Hepatocyte (in vitro differentiated cells): ENCODE measurements at regions not wholly inside any gene's neighbourhood (a gene's known extent, or its start where the extent isn't known, plus 50 kb on each side); places are given as distances from the start of the nearest gene placed in this dataset.
A peak's percentile ranks its signal among the peaks of the same experiment; 100 is the strongest.

ENCODE experiments used
- DNase-seq: peaks from one replicate; pipeline ENCODE4 v3.0.0-alpha.2; 2016; ENCODE audit warnings: low spot score
- H2AFZ ChIP-seq: fragments of 200-600 bp; sonication (generic); 2 replicates; pipeline ENCODE4 v1.6.0; 2016; ENCODE audit warnings: antibody characterized with exemption, mild to moderate bottlenecking
- H3K27ac ChIP-seq: fragments of 200-600 bp; sonication (generic); 2 replicates; pipeline ENCODE4 v1.5.1; 2016; ENCODE audit warnings: mild to moderate bottlenecking
- H3K27me3 ChIP-seq: fragments of 200-600 bp; sonication (generic); 2 replicates; pipeline ENCODE4 v1.6.1; 2016
- H3K36me3 ChIP-seq: fragments of 200-600 bp; sonication (generic); replicated peaks from 2 replicates; pipeline ENCODE4 v1.5.1; 2016; ENCODE audit warnings: low read depth; ENCODE audit not compliant: insufficient read depth
- H3K4me1 ChIP-seq: fragments of 200-600 bp; sonication (generic); 2 replicates; pipeline ENCODE4 v1.5.1; 2016; ENCODE audit warnings: mild to moderate bottlenecking, moderate library complexity; ENCODE audit not compliant: insufficient read depth
- H3K4me2 ChIP-seq: fragments of 200-600 bp; sonication (generic); 2 replicates; pipeline ENCODE4 v1.6.0; 2016
- H3K4me3 ChIP-seq: fragments of 200-600 bp; sonication (generic); 2 replicates; pipeline ENCODE4 v1.5.1; 2016; ENCODE audit warnings: mild to moderate bottlenecking
- H3K79me2 ChIP-seq: fragments of 200-600 bp; sonication (generic); 2 replicates; pipeline ENCODE4 v1.6.0; 2017; ENCODE audit warnings: mild to moderate bottlenecking
- H3K9me2 ChIP-seq: fragments of 200-600 bp; sonication (generic); replicated peaks from 2 replicates; pipeline ENCODE4 v1.6.0; 2017; ENCODE audit warnings: mild to moderate bottlenecking; ENCODE audit not compliant: insufficient read depth
- H3K9me3 ChIP-seq: fragments of 200-600 bp; sonication (generic); 2 replicates; pipeline ENCODE4 v1.5.1; 2016; ENCODE audit warnings: low read depth, mild to moderate bottlenecking
- H4K20me1 ChIP-seq: fragments of 200-600 bp; sonication (generic); 2 replicates; pipeline ENCODE4 v1.6.0; 2016; ENCODE audit warnings: mild to moderate bottlenecking; ENCODE audit not compliant: insufficient read depth, poor library complexity, severe bottlenecking
- CTCF ChIP-seq: fragments of 200-600 bp; sonication (generic); IDR thresholded peaks from 2 replicates; pipeline ENCODE4 v1.5.1; 2016; ENCODE audit warnings: antibody characterized with exemption, mild to moderate bottlenecking; ENCODE audit not compliant: poor library complexity
- EZH2 ChIP-seq: fragments of 200-600 bp; sonication (generic); IDR thresholded peaks from 2 replicates; pipeline ENCODE4 v1.6.1; 2016; ENCODE audit warnings: antibody characterized with exemption, mild to moderate bottlenecking, borderline replicate concordance
- EZH2phosphoT487 ChIP-seq: fragments of 200-600 bp; sonication (generic); IDR thresholded peaks from one replicate; pipeline ENCODE4 v1.6.1; 2018; ENCODE audit warnings: antibody characterized with exemption, mild to moderate bottlenecking, low read depth, moderate library complexity; ENCODE audit not compliant: unreplicated experiment, severe bottlenecking
- WGBS: methylation state at CpG from one replicate; pipeline ENCODE4 v1.1.6; 2016; ENCODE audit warnings: low lambda C conversion rate; ENCODE audit errors: missing lambda C conversion rate; 5-methylcytosine and 5-hydroxymethylcytosine counted together

DNA sequence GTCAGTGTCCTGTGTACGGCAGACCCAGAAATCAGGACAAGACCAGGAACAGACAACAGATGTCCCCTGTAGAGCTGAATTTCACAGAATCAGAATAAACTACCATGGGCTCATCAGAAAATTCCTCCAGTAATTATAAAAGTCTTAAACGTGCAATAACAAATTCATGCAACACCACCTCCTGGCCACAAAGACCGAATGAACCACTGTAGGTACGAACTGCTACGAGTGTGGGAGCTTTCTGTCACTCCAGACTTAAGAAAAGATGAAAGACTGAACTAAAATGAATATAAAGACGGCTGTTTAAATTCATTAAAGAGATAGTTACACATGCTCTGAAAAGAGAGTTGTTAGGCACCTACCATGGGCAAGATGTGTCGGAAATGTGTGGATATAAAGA lies 333.5 kb downstream of the RRAGC start:
- no peak for DNase-seq
- Histone ChIP-seq H2AFZ (no peak overlapping the region), H3K9me3 (no peaks in the 10 kb centered on the region), H3K4me3 (no peak overlapping the region), H3K27ac (no peak overlapping the region), H3K4me1 (no peaks in the 10 kb centered on the region), H3K79me2 (no peaks in the 10 kb centered on the region), H4K20me1 (no peaks in the 10 kb centered on the region), H3K27me3 (peaks cover 19% of the 10 kb centered on the region), H3K9me2 (no peaks in the 10 kb centered on the region), H3K36me3 (no peaks in the 10 kb centered on the region), H3K4me2 (no peak overlapping the region)
- WGBS = 76% methylated on average over 7 of the region's 7 CpGs
- TF ChIP-seq CTCF (no peak), EZH2phosphoT487 (no peak), EZH2 (no peak)

GRCh38 chr1:38525343-38526043 lies 334.1 kb downstream of the RRAGC start:
- Histone ChIP-seq H2AFZ (no peak overlapping the region), H3K4me3 (no peak overlapping the region), H3K36me3 (no peaks in the 10 kb centered on the region), H3K9me2 (no peaks in the 10 kb centered on the region), H3K27me3 (peaks cover 19% of the 10 kb centered on the region), H3K79me2 (no peaks in the 10 kb centered on the region), H4K20me1 (no peaks in the 10 kb centered on the region), H3K4me2 (no peak overlapping the region), H3K9me3 (no peaks in the 10 kb centered on the region), H3K27ac (no peak overlapping the region), H3K4me1 (no peaks in the 10 kb centered on the region)
- 83% methylated on average over 4 of the region's 4 CpGs for WGBS
- DNase-seq = peak; percentile 26
- TF ChIP-seq CTCF = no peak
- no peak for TF ChIP-seq EZH2phosphoT487
- no peak for TF ChIP-seq EZH2

DNA sequence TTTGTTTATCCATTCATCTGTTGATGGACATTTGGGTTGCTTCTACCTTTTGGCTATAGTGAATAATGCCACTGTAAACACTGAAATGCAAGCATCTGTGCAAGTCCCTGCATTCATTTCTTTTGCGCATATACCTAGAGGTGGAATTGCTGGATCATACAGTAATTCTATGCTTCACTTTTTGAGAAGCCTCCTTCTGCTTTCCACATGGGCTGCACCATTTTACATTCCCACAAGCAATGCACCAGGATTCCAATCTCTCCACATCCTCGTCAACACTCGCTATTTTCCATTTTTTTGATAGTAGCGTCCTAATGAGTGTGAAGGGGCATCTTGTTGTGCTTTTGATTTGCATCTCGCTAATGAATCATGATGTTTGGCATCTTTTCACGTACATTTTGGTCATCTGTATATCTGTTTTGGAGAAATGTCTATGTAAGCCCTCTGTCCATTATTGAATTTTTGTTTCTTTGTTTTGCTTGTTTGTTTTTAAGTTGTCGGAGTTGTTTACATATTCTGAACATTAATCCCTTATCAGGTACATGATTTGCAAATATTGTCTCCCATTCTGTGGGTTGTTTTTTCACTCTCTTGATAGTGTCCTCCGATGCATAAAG lies 335.4 kb downstream of the RRAGC start:
- Histone ChIP-seq H4K20me1 (no peaks in the 10 kb centered on the region), H3K27me3 (peaks cover 19% of the 10 kb centered on the region), H3K27ac (no peak overlapping the region), H3K4me2 (no peak overlapping the region), H2AFZ (no peak overlapping the region), H3K9me2 (no peaks in the 10 kb centered on the region), H3K36me3 (no peaks in the 10 kb centered on the region), H3K4me1 (no peaks in the 10 kb centered on the region), H3K9me3 (no peaks in the 10 kb centered on the region), H3K4me3 (no peak overlapping the region), H3K79me2 (no peaks in the 10 kb centered on the region)
- TF ChIP-seq EZH2phosphoT487 (no peak), EZH2 (no peak), CTCF (no peak)
- no peak for DNase-seq
- 88% methylated on average over 8 of the region's 8 CpGs for WGBS
